H1 (cell line): ENCODE measurements at regions not wholly inside any gene's neighbourhood (a gene's known extent, or its start where the extent isn't known, plus 50 kb on each side); places are given as distances from the start of the nearest gene placed in this dataset.

Experiments
- CHD2 ChIP-seq: IDR thresholded peaks from 2 replicates; pipeline ENCODE4 v1.6.1; 2012; ENCODE audit warnings: low read length, improper control_type of control experiment
- EP300 ChIP-seq, 2 experiments: IDR thresholded peaks; 1 replicate in 1 of 2; 2 replicates in 1 of 2; pipeline ENCODE4 v1.6.1; 2011 to 2012; ENCODE audit warnings: low read depth in 2 of 2, low read length in 2 of 2, mild to moderate bottlenecking in 2 of 2, borderline replicate concordance in 1 of 2, inconsistent platforms in 1 of 2, moderate library complexity in 1 of 2
- EZH2 ChIP-seq: fragments of 200-600 bp; sonication (generic); IDR thresholded peaks from 2 replicates; pipeline ENCODE4 v1.7.1; 2012; ENCODE audit warnings: low read depth, mild to moderate bottlenecking, moderate library complexity, low read length, inconsistent platforms; ENCODE audit not compliant: severe bottlenecking
- TF ChIP-seq, protein P1 (sequence below), 3 experiments: IDR thresholded peaks; 1 replicate in 2 of 3; 2 replicates in 1 of 3; pipeline versions ENCODE4 v1.5.1 to v1.6.1; 2011; ENCODE audit warnings: low read length in 3 of 3, mild to moderate bottlenecking in 3 of 3, inconsistent platforms in 2 of 3, low read depth in 1 of 3, moderate library complexity in 1 of 3; ENCODE audit not compliant: insufficient read depth in 1 of 3; ENCODE audit errors: control extremely low read depth in 1 of 3

DNA sequence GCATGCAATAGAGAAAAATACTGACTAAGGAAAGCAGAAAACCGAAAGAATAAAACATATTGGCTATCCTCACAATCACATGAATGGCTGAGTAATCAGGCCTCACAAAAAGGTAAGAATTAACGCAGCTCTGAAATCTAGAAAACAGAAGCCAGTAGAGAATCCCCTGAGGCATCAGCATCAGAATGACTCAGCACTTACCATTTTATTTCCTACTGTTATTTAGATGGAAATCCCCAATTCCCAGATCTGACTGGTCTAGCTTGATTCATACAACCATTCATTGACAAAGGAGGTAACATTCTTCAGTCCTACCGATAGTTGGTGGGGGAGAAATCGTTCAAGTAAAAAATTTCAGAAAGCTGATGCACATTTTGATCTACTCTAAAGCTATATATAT lies 1408.4 kb upstream of the WWC1 start:
- TF ChIP-seq EZH2 = no peak
- TF ChIP-seq CHD2 = no peak
- TF ChIP-seq EP300 (IDR thresholded peaks at IDR 0.05; ENCODE audit: borderline replicate concordance in 1 of 2, low read depth in 2 of 2, low read length in 2 of 2) = peak in 1 of 2 experiments; percentile 86; a peak in 1 of 3 replicates
- TF ChIP-seq, protein P1, sequence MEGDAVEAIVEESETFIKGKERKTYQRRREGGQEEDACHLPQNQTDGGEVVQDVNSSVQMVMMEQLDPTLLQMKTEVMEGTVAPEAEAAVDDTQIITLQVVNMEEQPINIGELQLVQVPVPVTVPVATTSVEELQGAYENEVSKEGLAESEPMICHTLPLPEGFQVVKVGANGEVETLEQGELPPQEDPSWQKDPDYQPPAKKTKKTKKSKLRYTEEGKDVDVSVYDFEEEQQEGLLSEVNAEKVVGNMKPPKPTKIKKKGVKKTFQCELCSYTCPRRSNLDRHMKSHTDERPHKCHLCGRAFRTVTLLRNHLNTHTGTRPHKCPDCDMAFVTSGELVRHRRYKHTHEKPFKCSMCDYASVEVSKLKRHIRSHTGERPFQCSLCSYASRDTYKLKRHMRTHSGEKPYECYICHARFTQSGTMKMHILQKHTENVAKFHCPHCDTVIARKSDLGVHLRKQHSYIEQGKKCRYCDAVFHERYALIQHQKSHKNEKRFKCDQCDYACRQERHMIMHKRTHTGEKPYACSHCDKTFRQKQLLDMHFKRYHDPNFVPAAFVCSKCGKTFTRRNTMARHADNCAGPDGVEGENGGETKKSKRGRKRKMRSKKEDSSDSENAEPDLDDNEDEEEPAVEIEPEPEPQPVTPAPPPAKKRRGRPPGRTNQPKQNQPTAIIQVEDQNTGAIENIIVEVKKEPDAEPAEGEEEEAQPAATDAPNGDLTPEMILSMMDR (IDR thresholded peaks at IDR 0.05; ENCODE audit: control extremely low read depth in 1 of 3, insufficient read depth in 1 of 3, low read depth in 1 of 3, low read length in 3 of 3) = no peak
